ENCODE measurements at regions not wholly inside any gene's neighbourhood (a gene's known extent, or its start where the extent isn't known, plus 50 kb on each side); places are given as distances from the start of the nearest gene placed in this dataset.

DNA sequence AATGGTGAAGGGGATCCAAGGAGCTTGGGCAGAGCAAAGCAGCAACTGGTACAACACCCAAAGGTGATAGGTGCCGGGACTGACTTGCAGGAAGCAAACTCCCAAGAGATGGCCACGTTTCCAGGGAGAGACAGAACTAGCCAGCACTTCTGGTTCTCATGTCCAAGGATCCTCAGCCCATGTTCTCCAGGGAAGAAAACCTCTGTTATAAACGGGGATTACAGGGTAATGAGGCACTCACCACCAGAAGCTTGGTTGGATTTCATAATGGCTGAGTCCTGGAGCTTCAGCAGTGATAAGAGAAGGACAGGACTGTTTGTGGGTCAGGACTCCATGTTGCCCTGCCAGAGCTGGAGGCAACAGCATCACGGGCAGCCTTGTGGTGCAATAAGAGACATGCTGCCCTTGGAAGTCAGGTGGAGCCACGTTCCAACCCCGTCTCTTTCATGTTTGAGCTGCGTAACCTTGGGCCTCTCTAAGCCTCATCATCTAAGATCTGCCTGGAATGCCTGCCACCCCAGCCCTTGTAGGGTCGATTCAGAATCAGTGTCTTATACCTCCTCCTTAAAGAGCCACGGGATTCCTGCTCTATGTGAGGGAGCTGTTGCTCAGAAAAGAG is 181.0 kb downstream of the ABHD5 start:
- peak overlapping the region; percentile 89 for H3K27ac ChIP-seq (ENCODE audit: low read depth, low read length)
- H3K27me3 ChIP-seq (ENCODE audit: control insufficient read depth, insufficient read depth, low read length) = no peaks in the 10 kb centered on the region
- TF ChIP-seq, protein P1, sequence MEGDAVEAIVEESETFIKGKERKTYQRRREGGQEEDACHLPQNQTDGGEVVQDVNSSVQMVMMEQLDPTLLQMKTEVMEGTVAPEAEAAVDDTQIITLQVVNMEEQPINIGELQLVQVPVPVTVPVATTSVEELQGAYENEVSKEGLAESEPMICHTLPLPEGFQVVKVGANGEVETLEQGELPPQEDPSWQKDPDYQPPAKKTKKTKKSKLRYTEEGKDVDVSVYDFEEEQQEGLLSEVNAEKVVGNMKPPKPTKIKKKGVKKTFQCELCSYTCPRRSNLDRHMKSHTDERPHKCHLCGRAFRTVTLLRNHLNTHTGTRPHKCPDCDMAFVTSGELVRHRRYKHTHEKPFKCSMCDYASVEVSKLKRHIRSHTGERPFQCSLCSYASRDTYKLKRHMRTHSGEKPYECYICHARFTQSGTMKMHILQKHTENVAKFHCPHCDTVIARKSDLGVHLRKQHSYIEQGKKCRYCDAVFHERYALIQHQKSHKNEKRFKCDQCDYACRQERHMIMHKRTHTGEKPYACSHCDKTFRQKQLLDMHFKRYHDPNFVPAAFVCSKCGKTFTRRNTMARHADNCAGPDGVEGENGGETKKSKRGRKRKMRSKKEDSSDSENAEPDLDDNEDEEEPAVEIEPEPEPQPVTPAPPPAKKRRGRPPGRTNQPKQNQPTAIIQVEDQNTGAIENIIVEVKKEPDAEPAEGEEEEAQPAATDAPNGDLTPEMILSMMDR (IDR thresholded peaks at IDR 0.05; ENCODE audit: low read depth, low read length) = no peak
- POLR2A ChIA-PET = no interaction called here
- CTCF ChIA-PET = interaction anchor here (1.0 to 9.0 kb wide), 2 partner anchors 16 to 103 kb away, joined by 4 to 83 read pairs; no protein-coding TSS in a partner anchor
- H3K9me3 ChIP-seq (ENCODE audit: control insufficient read depth, insufficient read depth, low read length) = no peaks in the 10 kb centered on the region
- no peak for DNase-seq (ENCODE audit: low read depth, low spot score)
- no peak overlapping the region for H3K4me3 ChIP-seq (ENCODE audit: low read depth, low read length)

DNA sequence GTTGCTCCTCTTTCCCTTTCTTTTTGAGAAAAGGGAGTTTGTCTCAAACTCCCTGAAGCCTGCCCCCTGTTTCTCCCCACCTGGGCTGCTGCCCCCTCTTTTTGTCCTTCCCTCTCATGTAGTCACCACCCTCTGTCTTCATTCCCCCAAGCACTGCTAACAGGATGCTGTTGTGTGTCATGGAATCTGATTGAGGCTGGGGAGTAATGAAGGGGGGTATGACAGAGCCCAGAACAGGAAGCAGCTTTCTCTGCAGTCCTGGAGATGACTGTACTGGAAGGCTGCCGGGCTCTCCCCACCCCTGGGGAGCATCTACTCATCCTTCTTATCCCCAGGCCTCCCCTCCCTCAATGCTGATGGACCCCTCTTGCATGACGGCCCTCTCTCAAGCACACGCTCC is 181.6 kb downstream of the ABHD5 start:
- ChIA-PET CTCF (interaction anchor here (1.0 to 9.0 kb wide), 2 partner anchors 17 to 103 kb away, joined by 4 to 83 read pairs; no protein-coding TSS in a partner anchor), POLR2A (interaction anchor here (0.6 to 1.1 kb wide), 3 partner anchors 16 to 655 kb away, joined by 3 to 9 read pairs (median 4); no protein-coding TSS in a partner anchor)
- DNase-seq (ENCODE audit: low read depth, low spot score) = peak; percentile 57
- TF ChIP-seq, protein P1 (IDR thresholded peaks at IDR 0.05; ENCODE audit: low read depth, low read length) = no peak
- H3K27me3 ChIP-seq (ENCODE audit: control insufficient read depth, insufficient read depth, low read length) = no peaks in the 10 kb centered on the region
- no peak overlapping the region for H3K4me3 ChIP-seq (ENCODE audit: low read depth, low read length)
- peak overlapping the region; percentile 89 for H3K27ac ChIP-seq (ENCODE audit: low read depth, low read length)
- no peaks in the 10 kb centered on the region for H3K9me3 ChIP-seq (ENCODE audit: control insufficient read depth, insufficient read depth, low read length)

DNA sequence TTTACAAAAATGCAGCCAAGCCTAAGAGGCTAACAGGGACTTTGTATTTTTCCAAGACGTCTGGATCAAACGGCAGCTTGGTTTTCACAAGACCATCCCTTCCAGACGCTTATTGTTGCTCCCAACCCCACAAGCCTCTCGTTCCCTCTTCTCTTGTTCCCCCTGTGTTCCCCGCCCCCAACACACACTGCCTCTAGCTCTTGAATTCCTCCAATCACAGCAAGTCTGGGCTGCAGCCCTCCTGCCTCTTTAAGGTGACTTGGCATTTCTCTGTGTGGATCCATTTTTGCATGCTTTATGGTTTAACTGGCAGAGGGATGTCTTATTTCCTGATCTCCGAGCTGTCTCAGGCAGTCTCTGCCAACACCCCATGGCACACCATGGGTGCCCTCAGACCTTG is 182.2 kb downstream of the ABHD5 start:
- peak overlapping the region; percentile 89 for H3K27ac ChIP-seq (ENCODE audit: low read depth, low read length)

DNA sequence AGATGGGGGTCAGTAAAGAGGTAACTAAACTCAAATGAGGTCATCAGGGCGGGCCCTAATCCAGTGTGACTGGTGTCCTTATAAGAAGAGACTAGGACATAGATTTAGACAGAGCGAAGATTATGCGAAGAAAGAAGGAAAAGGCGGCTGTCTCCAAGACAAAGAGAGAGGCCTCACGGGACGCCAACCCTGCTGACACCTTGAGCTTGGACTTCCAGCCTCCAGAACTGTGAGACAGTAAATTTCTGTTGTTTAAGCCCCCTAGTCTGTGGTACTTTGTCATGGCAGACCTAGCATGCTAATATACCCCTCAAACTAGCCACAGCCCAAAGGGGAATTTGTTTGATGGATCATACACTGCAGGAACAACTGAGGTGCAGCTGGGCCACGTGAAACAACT is 183.0 kb downstream of the ABHD5 start:
- Histone ChIP-seq H3K27me3 (ENCODE audit: control insufficient read depth, insufficient read depth, low read length) (no peaks in the 10 kb centered on the region), H3K4me3 (ENCODE audit: low read depth, low read length) (no peak overlapping the region), H3K27ac (ENCODE audit: low read depth, low read length) (no peak overlapping the region), H3K9me3 (ENCODE audit: control insufficient read depth, insufficient read depth, low read length) (no peaks in the 10 kb centered on the region)
- ChIA-PET POLR2A (no interaction called here), CTCF (interaction anchor here (1.7 kb wide), 1 partner anchor 18 kb away, joined by 5 read pairs; no protein-coding TSS in a partner anchor)
- TF ChIP-seq, protein P1 (IDR thresholded peaks at IDR 0.05; ENCODE audit: low read depth, low read length) = no peak
- DNase-seq (ENCODE audit: low read depth, low spot score) = no peak

More for the DNA sequence above, 182.2 kb downstream of the ABHD5 start:
- peak; percentile 26 for DNase-seq (ENCODE audit: low read depth, low spot score)
- ChIA-PET CTCF (interaction anchor here (1.0 to 9.0 kb wide), 3 partner anchors 17 to 104 kb away, joined by 4 to 83 read pairs (median 5); no protein-coding TSS in a partner anchor), POLR2A (interaction anchor here (0.6 to 1.1 kb wide), 6 partner anchors 17 to 1273 kb away, joined by 3 to 17 read pairs (median 8); no protein-coding TSS in a partner anchor)
- no peak overlapping the region for H3K4me3 ChIP-seq (ENCODE audit: low read depth, low read length)
- TF ChIP-seq, protein P1 (IDR thresholded peaks at IDR 0.05; ENCODE audit: low read depth, low read length) = no peak
- H3K27me3 ChIP-seq (ENCODE audit: control insufficient read depth, insufficient read depth, low read length) = no peaks in the 10 kb centered on the region
- no peaks in the 10 kb centered on the region for H3K9me3 ChIP-seq (ENCODE audit: control insufficient read depth, insufficient read depth, low read length)

DNA sequence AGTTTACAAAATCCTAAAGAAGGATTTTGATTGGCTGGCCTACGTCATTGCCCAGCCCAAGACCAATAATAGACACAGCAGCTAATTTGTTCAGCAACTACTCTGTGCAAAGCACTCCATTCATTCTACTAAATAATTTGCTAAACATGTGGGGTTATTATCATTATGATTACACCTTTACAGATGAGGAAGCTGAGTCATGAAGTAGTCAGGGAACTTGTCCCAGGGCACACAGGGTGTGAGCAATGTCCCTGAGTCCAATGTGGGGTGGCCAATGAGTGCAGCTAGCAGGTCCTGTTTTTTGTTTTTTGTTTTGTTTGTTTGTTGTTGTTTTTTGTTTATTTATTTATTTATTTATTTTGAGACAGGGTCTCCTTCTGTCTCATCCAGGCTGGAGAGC is 183.6 kb downstream of the ABHD5 start:
- ChIA-PET CTCF (interaction anchor here (1.7 kb wide), 1 partner anchor 19 kb away, joined by 5 read pairs; no protein-coding TSS in a partner anchor), POLR2A (no interaction called here)
- TF ChIP-seq, protein P1 (IDR thresholded peaks at IDR 0.05; ENCODE audit: low read depth, low read length) = no peak
- Histone ChIP-seq H3K9me3 (ENCODE audit: control insufficient read depth, insufficient read depth, low read length) (no peaks in the 10 kb centered on the region), H3K4me3 (ENCODE audit: low read depth, low read length) (no peak overlapping the region), H3K27me3 (ENCODE audit: control insufficient read depth, insufficient read depth, low read length) (no peaks in the 10 kb centered on the region), H3K27ac (ENCODE audit: low read depth, low read length) (no peak overlapping the region)
- no peak for DNase-seq (ENCODE audit: low read depth, low spot score)

All from AG04450 (cell line).